ENCODE measurements at regions not wholly inside any gene's neighbourhood (a gene's known extent, or its start where the extent isn't known, plus 50 kb on each side); places are given as distances from the start of the nearest gene placed in this dataset.

DNA sequence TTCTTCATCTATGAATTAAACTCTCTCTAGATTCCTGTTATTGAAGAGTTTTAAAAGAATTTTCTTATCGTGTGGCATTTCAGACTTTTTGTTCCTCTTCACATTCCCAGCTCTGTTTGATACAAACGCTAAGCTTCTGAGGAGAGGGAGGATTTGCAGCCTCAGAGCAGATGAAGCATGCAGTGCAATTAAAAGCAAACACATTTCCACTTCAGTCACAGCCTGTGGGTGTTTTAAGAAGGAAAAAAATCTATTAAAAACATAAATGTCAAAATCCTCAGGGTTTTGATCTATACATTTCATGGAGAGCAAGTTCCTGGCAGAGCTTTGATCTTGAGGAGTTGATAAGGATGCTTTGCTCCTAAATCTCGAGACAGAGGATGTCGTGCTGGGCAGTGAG, 442.4 kb upstream of the BOD1L1 start:
- 54% methylated on average over 4 of the region's 4 CpGs for WGBS
- H3K9me3 ChIP-seq (ENCODE audit: control insufficient read depth in 4 of 4, low read length in 3 of 4) = peaks cover 5 to 18% (median 12%) of the 10 kb centered on the region in 4 donors
- no peaks in the 10 kb centered on the region for H3K27me3 ChIP-seq (ENCODE audit: control insufficient read depth in 4 of 4, insufficient read depth in 4 of 4, low read length in 3 of 4)
- no peak for TF ChIP-seq FOXA2 (IDR thresholded peaks at IDR 0.05)
- no peak for TF ChIP-seq RXRA (IDR thresholded peaks at IDR 0.05)
- no peak for TF ChIP-seq FOXA1 (IDR thresholded peaks at IDR 0.05)
- TF ChIP-seq, protein P1, sequence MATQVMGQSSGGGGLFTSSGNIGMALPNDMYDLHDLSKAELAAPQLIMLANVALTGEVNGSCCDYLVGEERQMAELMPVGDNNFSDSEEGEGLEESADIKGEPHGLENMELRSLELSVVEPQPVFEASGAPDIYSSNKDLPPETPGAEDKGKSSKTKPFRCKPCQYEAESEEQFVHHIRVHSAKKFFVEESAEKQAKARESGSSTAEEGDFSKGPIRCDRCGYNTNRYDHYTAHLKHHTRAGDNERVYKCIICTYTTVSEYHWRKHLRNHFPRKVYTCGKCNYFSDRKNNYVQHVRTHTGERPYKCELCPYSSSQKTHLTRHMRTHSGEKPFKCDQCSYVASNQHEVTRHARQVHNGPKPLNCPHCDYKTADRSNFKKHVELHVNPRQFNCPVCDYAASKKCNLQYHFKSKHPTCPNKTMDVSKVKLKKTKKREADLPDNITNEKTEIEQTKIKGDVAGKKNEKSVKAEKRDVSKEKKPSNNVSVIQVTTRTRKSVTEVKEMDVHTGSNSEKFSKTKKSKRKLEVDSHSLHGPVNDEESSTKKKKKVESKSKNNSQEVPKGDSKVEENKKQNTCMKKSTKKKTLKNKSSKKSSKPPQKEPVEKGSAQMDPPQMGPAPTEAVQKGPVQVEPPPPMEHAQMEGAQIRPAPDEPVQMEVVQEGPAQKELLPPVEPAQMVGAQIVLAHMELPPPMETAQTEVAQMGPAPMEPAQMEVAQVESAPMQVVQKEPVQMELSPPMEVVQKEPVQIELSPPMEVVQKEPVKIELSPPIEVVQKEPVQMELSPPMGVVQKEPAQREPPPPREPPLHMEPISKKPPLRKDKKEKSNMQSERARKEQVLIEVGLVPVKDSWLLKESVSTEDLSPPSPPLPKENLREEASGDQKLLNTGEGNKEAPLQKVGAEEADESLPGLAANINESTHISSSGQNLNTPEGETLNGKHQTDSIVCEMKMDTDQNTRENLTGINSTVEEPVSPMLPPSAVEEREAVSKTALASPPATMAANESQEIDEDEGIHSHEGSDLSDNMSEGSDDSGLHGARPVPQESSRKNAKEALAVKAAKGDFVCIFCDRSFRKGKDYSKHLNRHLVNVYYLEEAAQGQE (IDR thresholded peaks at IDR 0.05) = no peak
- TF ChIP-seq, protein P2, sequence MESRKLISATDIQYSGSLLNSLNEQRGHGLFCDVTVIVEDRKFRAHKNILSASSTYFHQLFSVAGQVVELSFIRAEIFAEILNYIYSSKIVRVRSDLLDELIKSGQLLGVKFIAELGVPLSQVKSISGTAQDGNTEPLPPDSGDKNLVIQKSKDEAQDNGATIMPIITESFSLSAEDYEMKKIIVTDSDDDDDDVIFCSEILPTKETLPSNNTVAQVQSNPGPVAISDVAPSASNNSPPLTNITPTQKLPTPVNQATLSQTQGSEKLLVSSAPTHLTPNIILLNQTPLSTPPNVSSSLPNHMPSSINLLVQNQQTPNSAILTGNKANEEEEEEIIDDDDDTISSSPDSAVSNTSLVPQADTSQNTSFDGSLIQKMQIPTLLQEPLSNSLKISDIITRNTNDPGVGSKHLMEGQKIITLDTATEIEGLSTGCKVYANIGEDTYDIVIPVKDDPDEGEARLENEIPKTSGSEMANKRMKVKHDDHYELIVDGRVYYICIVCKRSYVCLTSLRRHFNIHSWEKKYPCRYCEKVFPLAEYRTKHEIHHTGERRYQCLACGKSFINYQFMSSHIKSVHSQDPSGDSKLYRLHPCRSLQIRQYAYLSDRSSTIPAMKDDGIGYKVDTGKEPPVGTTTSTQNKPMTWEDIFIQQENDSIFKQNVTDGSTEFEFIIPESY (IDR thresholded peaks at IDR 0.05) = no peak
- TF ChIP-seq TAF1 (conservative IDR thresholded peaks at IDR 0.05) = no peak
- TF ChIP-seq GABPA (IDR thresholded peaks at IDR 0.05 in 1 of 2, conservative IDR thresholded peaks at IDR 0.05 in 1 of 2) = no peak
- TF ChIP-seq, protein P3, sequence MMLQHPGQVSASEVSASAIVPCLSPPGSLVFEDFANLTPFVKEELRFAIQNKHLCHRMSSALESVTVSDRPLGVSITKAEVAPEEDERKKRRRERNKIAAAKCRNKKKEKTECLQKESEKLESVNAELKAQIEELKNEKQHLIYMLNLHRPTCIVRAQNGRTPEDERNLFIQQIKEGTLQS (IDR thresholded peaks at IDR 0.05) = no peak
- TF ChIP-seq RAD21 (IDR thresholded peaks at IDR 0.05) = no peak
- no peak for TF ChIP-seq JUND (IDR thresholded peaks at IDR 0.05)
- TF ChIP-seq NR2F2 (IDR thresholded peaks at IDR 0.05) = no peak
- TF ChIP-seq SP1 (IDR thresholded peaks at IDR 0.05) = no peak
- H3K4me3 ChIP-seq (ENCODE audit: low read depth in 1 of 3, low read length in 3 of 3) = no peak overlapping the region
- H3K36me3 ChIP-seq (ENCODE audit: control insufficient read depth in 4 of 4, insufficient read depth in 3 of 4, low read depth in 1 of 4, low read length in 3 of 4) = no peaks in the 10 kb centered on the region
- H3K27ac ChIP-seq (ENCODE audit: low read depth in 1 of 2, low read length in 2 of 2) = no peak overlapping the region
- no peaks in the 10 kb centered on the region for H3K4me1 ChIP-seq (ENCODE audit: control insufficient read depth in 4 of 4, insufficient read depth in 4 of 4, low read length in 3 of 4)
- H3K9ac ChIP-seq (ENCODE audit: low read depth in 1 of 2, low read length in 2 of 2) = no peak overlapping the region
- DNase-seq (ENCODE audit: low spot score) = no peak

DNA sequence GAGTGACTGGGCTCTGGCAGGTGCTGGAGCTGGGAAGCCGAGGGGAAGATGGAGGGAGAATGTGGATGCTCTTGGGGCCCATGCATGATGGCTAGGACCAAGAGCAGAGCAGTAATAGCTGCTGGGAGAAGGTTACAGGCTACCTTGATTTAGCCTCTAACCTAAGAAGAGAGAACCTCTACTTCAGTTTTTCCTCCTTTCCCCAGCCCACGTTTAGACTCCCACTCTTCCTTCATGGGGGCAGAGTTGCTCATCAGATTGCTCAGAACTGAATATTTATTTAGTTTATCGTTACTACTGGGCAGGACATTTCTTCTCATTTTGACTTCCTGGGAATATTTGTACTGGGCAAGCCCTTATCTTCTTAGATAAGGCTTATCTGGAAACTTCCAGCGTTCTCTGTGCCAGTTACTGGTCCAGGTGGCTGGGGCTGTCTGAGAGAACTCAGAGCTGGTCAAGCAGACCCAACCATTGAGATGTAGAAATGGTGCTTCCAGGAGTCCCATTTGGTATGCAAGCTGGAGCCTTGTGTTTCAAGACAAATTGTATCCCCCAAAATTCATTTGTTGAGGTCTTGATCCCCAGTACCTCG, 442.9 kb upstream of the BOD1L1 start:
- Histone ChIP-seq H3K4me3 (ENCODE audit: low read depth in 1 of 3, low read length in 3 of 3) (no peak overlapping the region), H3K9ac (ENCODE audit: low read depth in 1 of 2, low read length in 2 of 2) (no peak overlapping the region), H3K27me3 (ENCODE audit: control insufficient read depth in 4 of 4, insufficient read depth in 4 of 4, low read length in 3 of 4) (no peaks in the 10 kb centered on the region), H3K4me1 (ENCODE audit: control insufficient read depth in 4 of 4, insufficient read depth in 4 of 4, low read length in 3 of 4) (no peaks in the 10 kb centered on the region), H3K27ac (ENCODE audit: low read depth in 1 of 2, low read length in 2 of 2) (no peak overlapping the region), H3K9me3 (ENCODE audit: control insufficient read depth in 4 of 4, low read length in 3 of 4) (peaks cover 5 to 18% (median 12%) of the 10 kb centered on the region in 4 donors), H3K36me3 (ENCODE audit: control insufficient read depth in 4 of 4, insufficient read depth in 3 of 4, low read depth in 1 of 4, low read length in 3 of 4) (no peaks in the 10 kb centered on the region)
- no peak for DNase-seq (ENCODE audit: low spot score)
- WGBS = 39% methylated on average over 5 of the region's 5 CpGs
- TF ChIP-seq RAD21 (IDR thresholded peaks at IDR 0.05) (no peak), YY1 (IDR thresholded peaks at IDR 0.05) (no peak), HNF4A (conservative IDR thresholded peaks at IDR 0.05) (no peak), RXRA (IDR thresholded peaks at IDR 0.05) (no peak), MAX (IDR thresholded peaks at IDR 0.05) (no peak), SP1 (IDR thresholded peaks at IDR 0.05) (no peak), TAF1 (conservative IDR thresholded peaks at IDR 0.05) (no peak), CTCF (IDR thresholded peaks at IDR 0.05; ENCODE audit: low read depth, low read length, missing input control) (no peak), FOXA2 (IDR thresholded peaks at IDR 0.05) (no peak), HNF4G (IDR thresholded peaks at IDR 0.05) (no peak), NR2F2 (IDR thresholded peaks at IDR 0.05) (no peak), GABPA (IDR thresholded peaks at IDR 0.05 in 1 of 2, conservative IDR thresholded peaks at IDR 0.05 in 1 of 2) (no peak), JUND (IDR thresholded peaks at IDR 0.05) (no peak), FOXA1 (IDR thresholded peaks at IDR 0.05) (no peak)
- TF ChIP-seq, protein P1 (IDR thresholded peaks at IDR 0.05) = no peak
- TF ChIP-seq, protein P2 (IDR thresholded peaks at IDR 0.05) = no peak

Measured in liver (tissue), 8 donors.